SK-N-SH treated with all-trans-retinoic acid at 6 μM for 48 hours (cell line): ENCODE measurements at regions not wholly inside any gene's neighbourhood (a gene's known extent, or its start where the extent isn't known, plus 50 kb on each side); places are given as distances from the start of the nearest gene placed in this dataset.

Experiments
- ATAC-seq: fragments of 200-7000 bp; cut with Tn5 transposase; 3 replicates; pipeline ENCODE4 v1.9.1; 2020; ENCODE audit warnings: mild to moderate bottlenecking, moderate library complexity
- BACH2 ChIP-seq: fragments of 250-450 bp; sonication (Bioruptor Pico); IDR thresholded peaks from 2 replicates; pipeline ENCODE4 v1.9.0; 2021; ENCODE audit warnings: mild to moderate bottlenecking, borderline replicate concordance
- CREB5 ChIP-seq: fragments of 250-450 bp; sonication (Bioruptor Pico); IDR thresholded peaks from 2 replicates; pipeline ENCODE4 v1.5.1; 2020; ENCODE audit warnings: low read depth, mild to moderate bottlenecking, moderate library complexity
- CSDC2 ChIP-seq: fragments of 250-450 bp; sonication (Bioruptor Pico); IDR thresholded peaks from 2 replicates; pipeline ENCODE4 v1.5.0; 2020; ENCODE audit warnings: mild to moderate bottlenecking, moderate library complexity
- ESRRG ChIP-seq: fragments of 250-450 bp; sonication (Bioruptor Pico); IDR thresholded peaks from 2 replicates; pipeline ENCODE4 v1.6.1; 2021; ENCODE audit warnings: mild to moderate bottlenecking
- GLIS3 ChIP-seq: fragments of 250-450 bp; sonication (Bioruptor Pico); IDR thresholded peaks from 2 replicates; pipeline ENCODE4 v1.5.0; 2020; ENCODE audit warnings: mild to moderate bottlenecking, moderate library complexity
- ISL1 ChIP-seq: fragments of 250-450 bp; sonication (Bioruptor Pico); IDR thresholded peaks from 2 replicates; pipeline ENCODE4 v2.1.2; 2022; ENCODE audit warnings: mild to moderate bottlenecking, moderate library complexity
- OSR1 ChIP-seq: fragments of 250-450 bp; sonication (Bioruptor Pico); IDR thresholded peaks from 2 replicates; pipeline ENCODE4 v1.8.0; 2022; ENCODE audit warnings: moderate library complexity, mild to moderate bottlenecking, inconsistent platforms
- POU6F1 ChIP-seq: fragments of 250-450 bp; sonication (Bioruptor Pico); IDR thresholded peaks from 2 replicates; pipeline ENCODE4 v1.8.0; 2021; ENCODE audit warnings: low read depth, mild to moderate bottlenecking, moderate library complexity, borderline replicate concordance
- PPARA ChIP-seq: fragments of 250-450 bp; sonication (Bioruptor Pico); IDR thresholded peaks from 2 replicates; pipeline ENCODE4 v1.5.0; 2020; ENCODE audit warnings: mild to moderate bottlenecking, borderline replicate concordance
- RARB ChIP-seq: fragments of 250-450 bp; sonication (Bioruptor Pico); IDR thresholded peaks from 2 replicates; pipeline ENCODE4 v1.8.0; 2021; ENCODE audit warnings: mild to moderate bottlenecking, moderate library complexity
- TCF4 ChIP-seq: fragments of 250-450 bp; sonication (Bioruptor Pico); IDR thresholded peaks from 2 replicates; pipeline ENCODE4 v1.8.0; 2021; ENCODE audit warnings: mild to moderate bottlenecking, moderate library complexity, borderline replicate concordance
- TSHZ2 ChIP-seq: fragments of 250-450 bp; sonication (Bioruptor Pico); IDR thresholded peaks from 2 replicates; pipeline ENCODE4 v1.5.0; 2020; ENCODE audit warnings: mild to moderate bottlenecking, moderate library complexity
- ZFP30 ChIP-seq: fragments of 450-650 bp; formaldehyde crosslinking; IDR thresholded peaks from 2 replicates; pipeline ENCODE4 v1.5.0; 2022; ENCODE audit warnings: mild to moderate bottlenecking, moderate library complexity
- ZNF565 ChIP-seq: fragments of 450-650 bp; formaldehyde crosslinking; conservative IDR thresholded peaks from 2 replicates; pipeline ENCODE4 v1.5.0; 2020; ENCODE audit warnings: low read depth, mild to moderate bottlenecking, moderate library complexity
- ZNF70 ChIP-seq: fragments of 450-650 bp; formaldehyde crosslinking; IDR thresholded peaks from 2 replicates; pipeline ENCODE4 v1.5.0; 2020; ENCODE audit warnings: mild to moderate bottlenecking, moderate library complexity
- TF ChIP-seq, protein P1 (sequence below): fragments of 250-450 bp; sonication (Bioruptor Pico); IDR thresholded peaks from 2 replicates; pipeline ENCODE4 v1.5.1; 2021; ENCODE audit warnings: mild to moderate bottlenecking, moderate library complexity

GRCh38 chr12:45634273-45634917 lies 95.1 kb upstream of the ARID2 start (continued):
- TF ChIP-seq, protein P1, sequence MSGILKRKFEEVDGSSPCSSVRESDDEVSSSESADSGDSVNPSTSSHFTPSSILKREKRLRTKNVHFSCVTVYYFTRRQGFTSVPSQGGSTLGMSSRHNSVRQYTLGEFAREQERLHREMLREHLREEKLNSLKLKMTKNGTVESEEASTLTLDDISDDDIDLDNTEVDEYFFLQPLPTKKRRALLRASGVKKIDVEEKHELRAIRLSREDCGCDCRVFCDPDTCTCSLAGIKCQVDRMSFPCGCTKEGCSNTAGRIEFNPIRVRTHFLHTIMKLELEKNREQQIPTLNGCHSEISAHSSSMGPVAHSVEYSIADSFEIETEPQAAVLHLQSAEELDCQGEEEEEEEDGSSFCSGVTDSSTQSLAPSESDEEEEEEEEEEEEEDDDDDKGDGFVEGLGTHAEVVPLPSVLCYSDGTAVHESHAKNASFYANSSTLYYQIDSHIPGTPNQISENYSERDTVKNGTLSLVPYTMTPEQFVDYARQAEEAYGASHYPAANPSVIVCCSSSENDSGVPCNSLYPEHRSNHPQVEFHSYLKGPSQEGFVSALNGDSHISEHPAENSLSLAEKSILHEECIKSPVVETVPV: no peak
- TF ChIP-seq BACH2 (CRISPR knock-in tag): no peak

DNA sequence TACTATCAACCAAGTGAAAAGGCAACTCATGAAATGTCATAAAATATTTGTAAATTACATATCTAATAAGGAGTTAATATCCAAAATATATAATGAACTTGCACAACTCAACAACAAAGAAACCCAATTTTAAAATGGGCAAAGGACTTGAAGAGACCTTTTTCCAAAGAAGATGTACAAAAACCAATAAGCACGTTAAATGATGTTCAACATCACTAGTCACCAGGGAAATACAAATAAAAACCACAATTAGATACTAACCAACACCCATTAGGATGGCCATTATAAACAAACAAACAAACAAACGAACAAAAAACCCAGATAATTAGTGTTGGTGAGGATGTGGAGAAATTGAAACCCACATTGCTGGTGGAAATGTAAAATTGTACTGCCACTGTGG lies 92.3 kb upstream of the ARID2 start:
- TF ChIP-seq PPARA (CRISPR knock-in tag): no peak
- TF ChIP-seq ZFP30 (CRISPR knock-in tag): no peak
- TF ChIP-seq POU6F1: no peak
- TF ChIP-seq, protein P1: no peak
- no peak for TF ChIP-seq ISL1 (CRISPR knock-in tag)
- TF ChIP-seq CSDC2 (CRISPR knock-in tag): no peak
- no peak for TF ChIP-seq TCF4 (CRISPR knock-in tag)
- no peak for TF ChIP-seq ZNF565 (CRISPR knock-in tag)
- TF ChIP-seq OSR1: no peak
- ATAC-seq: no peak

GRCh38 chr12:45637706-45638105 lies 91.8 kb upstream of the ARID2 start:
- no peak for TF ChIP-seq RARB (CRISPR knock-in tag)
- TF ChIP-seq ESRRG (CRISPR knock-in tag): no peak
- TF ChIP-seq, protein P1: no peak
- TF ChIP-seq CREB5 (CRISPR knock-in tag): no peak
- TF ChIP-seq GLIS3 (CRISPR knock-in tag): no peak
- TF ChIP-seq ISL1 (CRISPR knock-in tag): no peak
- TF ChIP-seq TSHZ2: no peak
- TF ChIP-seq OSR1: no peak
- no peak for TF ChIP-seq POU6F1
- no peak for TF ChIP-seq ZNF70 (CRISPR knock-in tag)
- TF ChIP-seq TCF4 (CRISPR knock-in tag): no peak
- no peak for ATAC-seq
